Parathyroid adenoma (tissue), 2 donors: ENCODE measurements at regions not wholly inside any gene's neighbourhood (a gene's known extent, or its start where the extent isn't known, plus 50 kb on each side); places are given as distances from the start of the nearest gene placed in this dataset.

Experiments used
- H2AFZ ChIP-seq: fragments of 300-600 bp; sonication (generic); one replicate; pipeline ENCODE4 v1.7.0; 2017; ENCODE audit warnings: antibody characterized with exemption, mild to moderate bottlenecking
- H3K27ac ChIP-seq: fragments of 300-600 bp; sonication (generic); one replicate; pipeline ENCODE4 v1.7.0; 2017
- H3K27me3 ChIP-seq: fragments of 300-600 bp; sonication (generic); one replicate; pipeline ENCODE4 v1.7.0; 2017; ENCODE audit warnings: low read length; ENCODE audit not compliant: control insufficient read depth, insufficient read depth
- H3K36me3 ChIP-seq: fragments of 300-600 bp; sonication (generic); one replicate; pipeline ENCODE4 v1.7.0; 2017; ENCODE audit warnings: low read length; ENCODE audit not compliant: control insufficient read depth, insufficient read depth
- H3K4me1 ChIP-seq: fragments of 300-600 bp; sonication (generic); one replicate; pipeline ENCODE4 v1.7.0; 2017; ENCODE audit warnings: control low read depth
- H3K4me2 ChIP-seq: fragments of 300-600 bp; sonication (generic); one replicate; pipeline ENCODE4 v1.7.0; 2017; ENCODE audit warnings: low read length
- H3K4me3 ChIP-seq: fragments of 300-600 bp; sonication (generic); one replicate; pipeline ENCODE4 v1.7.0; 2017; ENCODE audit warnings: low read depth, low read length
- H3K79me2 ChIP-seq: fragments of 300-600 bp; sonication (generic); one replicate; pipeline ENCODE4 v1.7.0; 2017; ENCODE audit warnings: control low read depth
- H3K9ac ChIP-seq: fragments of 300-600 bp; sonication (generic); one replicate; pipeline ENCODE4 v1.7.0; 2017; ENCODE audit warnings: mild to moderate bottlenecking
- H3K9me3 ChIP-seq: fragments of 300-600 bp; sonication (generic); one replicate; pipeline ENCODE4 v1.7.0; 2017; ENCODE audit warnings: low read length; ENCODE audit not compliant: control insufficient read depth
- TF ChIP-seq, protein P1 (sequence below): fragments of 300-600 bp; sonication (generic); IDR thresholded peaks from one replicate; pipeline ENCODE4 v1.7.0; 2017; ENCODE audit warnings: antibody characterized with exemption, mild to moderate bottlenecking
- donor health status: primary hyperparathyroidism.

DNA sequence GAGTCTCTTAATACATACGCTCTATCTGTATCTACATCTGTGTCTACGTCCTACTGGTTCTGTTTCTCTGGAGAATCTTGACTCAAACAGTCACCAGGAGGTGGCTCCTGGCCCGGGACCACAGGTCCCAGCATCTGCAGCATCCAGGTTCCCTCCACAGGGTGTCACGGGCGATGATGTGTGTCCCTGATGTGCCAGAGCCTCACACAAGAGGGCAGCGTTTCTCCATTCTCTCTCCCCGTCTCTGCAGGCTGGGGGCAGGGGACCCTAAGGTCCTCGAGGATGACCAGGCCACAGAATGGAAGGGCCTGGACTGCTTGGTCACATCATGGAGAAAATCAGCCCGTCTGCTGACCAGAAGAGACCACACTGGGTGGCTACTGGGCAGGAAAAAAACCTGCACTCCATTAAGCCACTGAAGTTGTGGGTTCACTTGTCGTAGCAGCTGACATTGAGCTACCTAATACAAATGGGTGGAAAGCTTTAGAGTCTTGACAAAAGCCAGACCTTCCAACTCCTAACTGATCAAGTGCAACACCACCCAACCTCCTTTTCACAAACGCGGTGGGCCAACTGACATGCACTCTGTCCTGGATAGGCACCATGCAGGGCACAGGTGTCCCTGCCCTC, 392.5 kb downstream of the CTTN start:
- Histone ChIP-seq H3K4me2 (no peak overlapping the region), H3K36me3 (no peaks in the 10 kb centered on the region), H3K4me3 (no peak overlapping the region), H3K27me3 (no peaks in the 10 kb centered on the region), H3K4me1 (no peaks in the 10 kb centered on the region), H3K9ac (no peak overlapping the region), H3K79me2 (no peaks in the 10 kb centered on the region), H3K27ac (no peak overlapping the region), H2AFZ (no peak overlapping the region), H3K9me3 (no peaks in the 10 kb centered on the region)
- TF ChIP-seq, protein P1, sequence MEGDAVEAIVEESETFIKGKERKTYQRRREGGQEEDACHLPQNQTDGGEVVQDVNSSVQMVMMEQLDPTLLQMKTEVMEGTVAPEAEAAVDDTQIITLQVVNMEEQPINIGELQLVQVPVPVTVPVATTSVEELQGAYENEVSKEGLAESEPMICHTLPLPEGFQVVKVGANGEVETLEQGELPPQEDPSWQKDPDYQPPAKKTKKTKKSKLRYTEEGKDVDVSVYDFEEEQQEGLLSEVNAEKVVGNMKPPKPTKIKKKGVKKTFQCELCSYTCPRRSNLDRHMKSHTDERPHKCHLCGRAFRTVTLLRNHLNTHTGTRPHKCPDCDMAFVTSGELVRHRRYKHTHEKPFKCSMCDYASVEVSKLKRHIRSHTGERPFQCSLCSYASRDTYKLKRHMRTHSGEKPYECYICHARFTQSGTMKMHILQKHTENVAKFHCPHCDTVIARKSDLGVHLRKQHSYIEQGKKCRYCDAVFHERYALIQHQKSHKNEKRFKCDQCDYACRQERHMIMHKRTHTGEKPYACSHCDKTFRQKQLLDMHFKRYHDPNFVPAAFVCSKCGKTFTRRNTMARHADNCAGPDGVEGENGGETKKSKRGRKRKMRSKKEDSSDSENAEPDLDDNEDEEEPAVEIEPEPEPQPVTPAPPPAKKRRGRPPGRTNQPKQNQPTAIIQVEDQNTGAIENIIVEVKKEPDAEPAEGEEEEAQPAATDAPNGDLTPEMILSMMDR: no peak

DNA sequence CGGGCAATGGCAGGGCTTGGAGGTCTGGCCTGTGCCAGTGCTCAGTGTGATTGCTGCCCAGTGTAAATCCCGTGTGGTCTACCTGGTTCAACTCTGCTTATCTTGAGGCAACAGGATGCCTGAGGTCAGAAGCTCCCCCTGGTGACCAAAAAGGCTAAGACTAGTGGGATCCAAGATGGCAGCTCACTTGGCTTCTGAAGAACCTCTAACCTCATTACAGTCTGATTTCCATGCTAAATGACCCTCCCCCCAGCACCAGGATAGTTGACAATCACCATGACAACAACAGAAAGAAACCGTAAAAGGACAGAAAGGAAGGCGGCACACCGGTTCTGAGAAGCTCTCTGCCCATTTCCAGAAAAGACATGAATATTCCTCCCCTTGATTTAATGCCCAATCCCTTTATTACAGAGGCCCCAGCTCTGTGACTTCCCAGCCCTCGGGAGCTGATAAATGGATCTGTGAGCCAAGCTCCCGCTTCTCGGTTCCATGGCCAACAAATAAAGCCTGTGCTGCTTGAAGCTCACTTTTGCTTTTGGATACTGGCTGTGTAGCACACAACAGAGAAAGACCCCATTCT, 398.4 kb downstream of the CTTN start:
- Histone ChIP-seq H3K4me3 (no peak overlapping the region), H3K27ac (no peak overlapping the region)
- TF ChIP-seq, protein P1: no peak

DNA sequence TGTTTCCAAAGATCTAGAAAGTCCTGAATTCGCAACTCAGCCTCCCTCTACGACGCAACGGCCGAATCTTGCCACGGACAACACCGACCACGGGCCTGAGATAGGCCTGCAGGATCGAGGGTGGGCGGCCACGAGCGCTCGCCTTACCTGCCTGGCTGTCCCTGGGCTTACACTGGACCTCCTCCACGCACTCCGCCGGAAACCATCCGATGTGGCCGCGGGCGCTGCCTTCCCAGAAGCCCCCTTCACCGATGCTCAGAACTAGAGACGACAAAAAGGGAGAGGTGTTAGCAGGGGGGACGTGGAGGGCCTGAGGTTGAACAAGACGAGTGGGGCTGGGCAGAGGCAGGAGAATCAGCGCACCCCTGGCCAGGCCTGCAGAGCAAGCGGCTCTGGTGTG, 400.0 kb downstream of the CTTN start:
- H3K9ac ChIP-seq: no peak overlapping the region
- H3K79me2 ChIP-seq: no peaks in the 10 kb centered on the region
- H3K9me3 ChIP-seq: no peaks in the 10 kb centered on the region
- H3K4me3 ChIP-seq: no peak overlapping the region
- H3K27me3 ChIP-seq: no peaks in the 10 kb centered on the region
- no peaks in the 10 kb centered on the region for H3K36me3 ChIP-seq
- TF ChIP-seq, protein P1: no peak
- H3K4me1 ChIP-seq: no peaks in the 10 kb centered on the region
- H3K4me2 ChIP-seq: no peak overlapping the region
- H3K27ac ChIP-seq: no peak overlapping the region
- H2AFZ ChIP-seq: no peak overlapping the region

More for the DNA sequence above, 398.4 kb downstream of the CTTN start:
- H3K79me2 ChIP-seq: no peaks in the 10 kb centered on the region
- H3K36me3 ChIP-seq: no peaks in the 10 kb centered on the region
- no peak overlapping the region for H3K9ac ChIP-seq
- no peaks in the 10 kb centered on the region for H3K4me1 ChIP-seq
- no peaks in the 10 kb centered on the region for H3K27me3 ChIP-seq
- H3K9me3 ChIP-seq: no peaks in the 10 kb centered on the region
- no peak overlapping the region for H2AFZ ChIP-seq
- H3K4me2 ChIP-seq: no peak overlapping the region

DNA sequence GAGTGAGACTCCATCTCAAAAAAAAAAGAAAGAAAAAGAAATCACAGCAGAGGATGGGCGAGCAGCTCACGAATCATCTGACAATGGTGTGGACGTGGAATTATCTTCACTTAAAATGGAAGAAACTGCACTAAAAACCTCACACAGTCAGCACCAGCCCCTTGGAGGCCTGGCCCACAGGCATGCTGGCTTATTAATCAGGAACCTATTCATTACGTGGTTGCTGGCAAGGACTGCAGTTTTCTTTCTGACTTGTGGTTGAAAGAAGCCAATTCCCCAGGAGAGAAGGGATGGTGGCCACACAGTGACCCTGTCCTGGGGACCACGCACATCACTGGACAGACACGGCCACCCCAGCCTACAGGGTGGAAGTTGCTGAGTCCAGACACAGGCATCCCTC, 401.1 kb downstream of the CTTN start:
- Histone ChIP-seq H3K27ac (no peak overlapping the region), H2AFZ (no peak overlapping the region), H3K4me2 (no peak overlapping the region), H3K4me1 (no peaks in the 10 kb centered on the region), H3K79me2 (no peaks in the 10 kb centered on the region), H3K36me3 (no peaks in the 10 kb centered on the region), H3K9ac (no peak overlapping the region), H3K27me3 (no peaks in the 10 kb centered on the region), H3K9me3 (no peaks in the 10 kb centered on the region), H3K4me3 (no peak overlapping the region)
- TF ChIP-seq, protein P1: no peak

DNA sequence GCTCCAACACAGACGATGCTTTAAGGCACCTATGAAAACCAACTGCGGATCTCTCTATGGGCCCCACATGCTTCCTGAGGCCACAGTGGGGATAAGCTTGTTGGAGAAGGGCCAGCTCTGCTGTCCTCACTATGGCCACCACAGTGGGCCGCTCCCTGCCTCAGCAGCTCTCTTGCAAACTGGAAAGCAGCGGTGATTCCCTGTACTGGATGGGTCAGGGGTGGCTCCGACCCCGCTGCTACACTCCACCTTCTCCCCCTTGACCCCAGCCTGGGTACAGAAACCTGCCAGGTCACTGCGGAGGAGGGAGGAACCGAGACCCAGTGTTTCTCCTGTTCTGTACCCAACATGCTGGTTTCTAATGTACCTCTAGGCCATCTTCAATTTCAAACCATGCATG, 403.9 kb downstream of the CTTN start:
- TF ChIP-seq, protein P1: no peak
- H3K4me1 ChIP-seq: no peaks in the 10 kb centered on the region
- no peak overlapping the region for H3K27ac ChIP-seq
- H3K9me3 ChIP-seq: no peaks in the 10 kb centered on the region
- H3K27me3 ChIP-seq: no peaks in the 10 kb centered on the region
- no peak overlapping the region for H3K4me3 ChIP-seq
- H2AFZ ChIP-seq: no peak overlapping the region
- H3K36me3 ChIP-seq: no peaks in the 10 kb centered on the region
- no peak overlapping the region for H3K4me2 ChIP-seq
- no peak overlapping the region for H3K9ac ChIP-seq
- no peaks in the 10 kb centered on the region for H3K79me2 ChIP-seq
